GM21390 (cell line): ENCODE measurements at regions not wholly inside any gene's neighbourhood (a gene's known extent, or its start where the extent isn't known, plus 50 kb on each side); places are given as distances from the start of the nearest gene placed in this dataset.
"Not testable (repeated sequence)": the region's sequence is repeated elsewhere in the genome, so short reads cannot be mapped to it uniquely, and the experiment has no call there.

Experiments
- ATAC-seq: cut with Tn5 transposase; IDR thresholded peaks from one replicate; pipeline ENCODE4 v1.9.1; 2021; ENCODE audit not compliant: unreplicated experiment

- ATAC-seq, result not testable (repeated sequence)
Observed at GRCh38 chr22:47488131-47488530, 725.7 kb downstream of the TBC1D22A start.

GRCh38 chr22:47486569-47487312, 724.3 kb downstream of the TBC1D22A start:
- no peak for ATAC-seq

- ATAC-seq, result no peak
Observed at GRCh38 chr22:47484960-47485569, 722.6 kb downstream of the TBC1D22A start.

- ATAC-seq, result no peak
Observed at GRCh38 chr22:47476231-47476630, 713.8 kb downstream of the TBC1D22A start.

- no peak for ATAC-seq
Observed at GRCh38 chr22:47474895-47475294, 712.4 kb downstream of the TBC1D22A start.

- ATAC-seq, result no peak
Observed at GRCh38 chr22:47474464-47474863, 712.0 kb downstream of the TBC1D22A start.

GRCh38 chr22:47472636-47473035, 710.2 kb downstream of the TBC1D22A start:
- no peak for ATAC-seq

- ATAC-seq, result no peak
Observed at GRCh38 chr22:47471406-47471805, 709.0 kb downstream of the TBC1D22A start.

- no peak for ATAC-seq
Observed at GRCh38 chr22:47465809-47466208, 703.4 kb downstream of the TBC1D22A start.

GRCh38 chr22:47465222-47465621, 702.8 kb downstream of the TBC1D22A start:
- no peak for ATAC-seq

GRCh38 chr22:47463220-47463619, 700.8 kb downstream of the TBC1D22A start:
- ATAC-seq, result no peak

- no peak for ATAC-seq
Observed at GRCh38 chr22:47460861-47461260, 698.4 kb downstream of the TBC1D22A start.

GRCh38 chr22:47460176-47460575, 697.7 kb downstream of the TBC1D22A start:
- no peak for ATAC-seq

GRCh38 chr22:47458348-47458747, 695.9 kb downstream of the TBC1D22A start:
- no peak for ATAC-seq

GRCh38 chr22:47457509-47458300, 695.3 kb downstream of the TBC1D22A start:
- ATAC-seq, result no peak

- no peak for ATAC-seq
Observed at GRCh38 chr22:47457021-47457420, 694.6 kb downstream of the TBC1D22A start.

- ATAC-seq, result no peak
Observed at GRCh38 chr22:47456031-47456430, 693.6 kb downstream of the TBC1D22A start.

GRCh38 chr22:47453049-47453448, 690.6 kb downstream of the TBC1D22A start:
- no peak for ATAC-seq

GRCh38 chr22:47452184-47452583, 689.7 kb downstream of the TBC1D22A start:
- ATAC-seq, result no peak

- ATAC-seq, result no peak
Observed at GRCh38 chr22:47450876-47451475, 688.5 kb downstream of the TBC1D22A start.

- no peak for ATAC-seq
Observed at GRCh38 chr22:47449508-47450270, 687.2 kb downstream of the TBC1D22A start.
